ENCODE measurements at regions not wholly inside any gene's neighbourhood (a gene's known extent, or its start where the extent isn't known, plus 50 kb on each side); places are given as distances from the start of the nearest gene placed in this dataset.

DNA sequence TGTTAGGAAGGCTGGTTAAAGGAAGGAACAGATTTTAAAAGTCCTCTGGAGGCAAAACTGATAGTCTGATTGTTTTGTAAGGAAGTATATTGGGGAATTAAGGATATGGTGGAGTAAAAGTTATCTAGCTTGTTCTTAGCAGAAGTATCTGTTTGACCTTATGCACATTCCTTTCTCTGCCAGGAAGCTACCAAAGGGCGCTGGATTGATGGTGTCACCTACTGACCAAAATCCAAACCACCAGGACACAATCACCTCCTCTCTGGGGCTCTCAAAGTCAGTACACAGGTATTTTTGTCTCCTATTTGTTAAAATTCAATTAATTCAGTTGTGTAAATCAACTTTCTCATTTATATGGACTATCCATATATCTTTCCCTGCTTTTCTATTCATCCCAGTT lies 484.5 kb downstream of the NUP35 start:
- intact Hi-C loops (cut with micrococcal nuclease): no loop called here
- Histone ChIP-seq H3K4me2 (ENCODE audit: insufficient read depth, low read length) (no peak overlapping the region), H4K20me1 (replicated peaks; ENCODE audit: control insufficient read depth, insufficient read depth, low read length) (no peaks in the 10 kb centered on the region), H3K36me3 (ENCODE audit: control insufficient read depth, insufficient read depth, low read length) (no peaks in the 10 kb centered on the region), H2AFZ (ENCODE audit: low read depth, low read length) (no peak overlapping the region), H3K9ac (ENCODE audit: insufficient read depth in 1 of 2, low read depth in 2 of 2, low read length in 2 of 2) (no peak overlapping the region), H3K4me3 (no peak overlapping the region), H3K4me1 (replicated peaks in 1 of 2; ENCODE audit: control insufficient read depth in 2 of 2, insufficient read depth in 2 of 2, low read length in 2 of 2) (no peaks in the 10 kb centered on the region), H3K9me3 (replicated peaks; ENCODE audit: control insufficient read depth, insufficient read depth, low read depth, low read length) (no peaks in the 10 kb centered on the region), H3K9me1 (ENCODE audit: control insufficient read depth, insufficient read depth, low read length) (no peaks in the 10 kb centered on the region), H3K27ac (ENCODE audit: extremely low read depth, low read depth, low read length) (no peak overlapping the region), H3K79me2 (ENCODE audit: control insufficient read depth, insufficient read depth, low read length) (no peaks in the 10 kb centered on the region), H3K27me3 (ENCODE audit: control insufficient read depth in 2 of 2, insufficient read depth in 2 of 2, low read length in 2 of 2) (no peaks in the 10 kb centered on the region)
- 0% methylated on average over 1 of the region's 1 CpG for WGBS (ENCODE audit: insufficient coverage, low coverage, missing lambda C conversion rate)
- no peak for TF ChIP-seq SAFB (IDR thresholded peaks at IDR 0.05; ENCODE audit: borderline replicate concordance, low read depth, low read length)
- TF ChIP-seq, protein P1, sequence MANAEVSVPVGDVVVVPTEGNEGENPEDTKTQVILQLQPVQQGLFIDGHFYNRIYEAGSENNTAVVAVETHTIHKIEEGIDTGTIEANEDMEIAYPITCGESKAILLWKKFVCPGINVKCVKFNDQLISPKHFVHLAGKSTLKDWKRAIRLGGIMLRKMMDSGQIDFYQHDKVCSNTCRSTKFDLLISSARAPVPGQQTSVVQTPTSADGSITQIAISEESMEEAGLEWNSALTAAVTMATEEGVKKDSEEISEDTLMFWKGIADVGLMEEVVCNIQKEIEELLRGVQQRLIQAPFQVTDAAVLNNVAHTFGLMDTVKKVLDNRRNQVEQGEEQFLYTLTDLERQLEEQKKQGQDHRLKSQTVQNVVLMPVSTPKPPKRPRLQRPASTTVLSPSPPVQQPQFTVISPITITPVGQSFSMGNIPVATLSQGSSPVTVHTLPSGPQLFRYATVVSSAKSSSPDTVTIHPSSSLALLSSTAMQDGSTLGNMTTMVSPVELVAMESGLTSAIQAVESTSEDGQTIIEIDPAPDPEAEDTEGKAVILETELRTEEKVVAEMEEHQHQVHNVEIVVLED (CRISPR knock-in tag; IDR thresholded peaks at IDR 0.05): no peak
- CTCF ChIA-PET (ENCODE audit: low intra/inter-chr PET ratio): no interaction called here
- DNase-seq (ENCODE audit: extremely low read depth in 1 of 4, low spot score in 3 of 4): no peak
- in situ Hi-C loops (cut with MboI): no loop called here
- no peak for ATAC-seq
- FAIRE-seq: no peak
- no TSS peak for BruUV-seq (replicated peaks)
- POLR2A ChIA-PET: no interaction called here

DNA sequence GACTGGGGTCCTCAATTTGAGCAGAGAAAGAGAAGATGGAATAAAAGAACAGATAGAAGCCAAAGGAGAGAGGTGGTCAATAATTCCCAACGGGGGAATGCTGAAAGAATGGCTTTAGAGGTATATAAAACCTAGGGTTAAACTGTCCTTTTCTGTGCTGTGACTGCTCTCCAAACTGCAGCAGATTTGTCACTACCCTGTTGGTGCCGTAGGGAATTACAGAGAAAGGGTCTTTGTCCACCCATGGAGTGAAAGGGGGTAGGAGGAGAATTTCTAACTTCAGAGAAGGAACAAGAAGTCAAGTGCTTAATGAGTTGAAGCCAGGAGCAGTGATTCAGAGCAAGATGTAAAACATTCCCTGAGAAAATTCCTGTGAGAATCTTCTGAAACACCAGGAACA lies 486.5 kb downstream of the NUP35 start:
- BruUV-seq (replicated peaks): no TSS peak
- H3K79me2 ChIP-seq (ENCODE audit: control insufficient read depth, insufficient read depth, low read length): no peaks in the 10 kb centered on the region
- H3K4me1 ChIP-seq (replicated peaks in 1 of 2; ENCODE audit: control insufficient read depth in 2 of 2, insufficient read depth in 2 of 2, low read length in 2 of 2): no peaks in the 10 kb centered on the region
- ChIA-PET CTCF (ENCODE audit: low intra/inter-chr PET ratio) (no interaction called here), POLR2A (interaction anchor here (0.7 kb wide), 1 partner anchor 87 kb away, joined by 3 read pairs; no protein-coding TSS in a partner anchor)
- no peak overlapping the region for H3K4me3 ChIP-seq
- no peak for ATAC-seq
- no peaks in the 10 kb centered on the region for H3K9me3 ChIP-seq (replicated peaks; ENCODE audit: control insufficient read depth, insufficient read depth, low read depth, low read length)
- 0% methylated on average over 2 of the region's 2 CpGs for WGBS (ENCODE audit: insufficient coverage, low coverage, missing lambda C conversion rate)
- H2AFZ ChIP-seq (ENCODE audit: low read depth, low read length): no peak overlapping the region
- TF ChIP-seq SAP30 (IDR thresholded peaks at IDR 0.05; ENCODE audit: borderline replicate concordance, insufficient read depth, low read depth, low read length, poor library complexity, severe bottlenecking) (no peak), ZNF764 (CRISPR knock-in tag; IDR thresholded peaks at IDR 0.05; ENCODE audit: low read depth) (no peak), RUNX1 (IDR thresholded peaks at IDR 0.05; ENCODE audit: low read depth) (no peak), RBFOX2 (IDR thresholded peaks at IDR 0.05; ENCODE audit: low read depth, low read length) (no peak), L3MBTL2 (IDR thresholded peaks at IDR 0.05) (no peak), ETV1 (tag; conservative IDR thresholded peaks at IDR 0.05; ENCODE audit: low read depth) (no peak), SMAD4 (CRISPR knock-in tag; conservative IDR thresholded peaks at IDR 0.05) (no peak), HMG20B (CRISPR knock-in tag; IDR thresholded peaks at IDR 0.05) (no peak)
- TF ChIP-seq, protein P2, sequence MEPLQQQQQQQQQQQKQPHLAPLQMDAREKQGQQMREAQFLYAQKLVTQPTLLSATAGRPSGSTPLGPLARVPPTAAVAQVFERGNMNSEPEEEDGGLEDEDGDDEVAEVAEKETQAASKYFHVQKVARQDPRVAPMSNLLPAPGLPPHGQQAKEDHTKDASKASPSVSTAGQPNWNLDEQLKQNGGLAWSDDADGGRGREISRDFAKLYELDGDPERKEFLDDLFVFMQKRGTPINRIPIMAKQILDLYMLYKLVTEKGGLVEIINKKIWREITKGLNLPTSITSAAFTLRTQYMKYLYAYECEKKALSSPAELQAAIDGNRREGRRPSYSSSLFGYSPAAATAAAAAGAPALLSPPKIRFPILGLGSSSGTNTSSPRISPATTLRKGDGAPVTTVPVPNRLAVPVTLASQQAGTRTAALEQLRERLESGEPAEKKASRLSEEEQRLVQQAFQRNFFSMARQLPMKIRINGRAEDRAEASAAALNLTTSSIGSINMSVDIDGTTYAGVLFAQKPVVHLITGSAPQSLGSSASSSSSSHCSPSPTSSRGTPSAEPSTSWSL (CRISPR knock-in tag; IDR thresholded peaks at IDR 0.05; ENCODE audit: borderline replicate concordance): no peak
- TF ChIP-seq, protein P3, sequence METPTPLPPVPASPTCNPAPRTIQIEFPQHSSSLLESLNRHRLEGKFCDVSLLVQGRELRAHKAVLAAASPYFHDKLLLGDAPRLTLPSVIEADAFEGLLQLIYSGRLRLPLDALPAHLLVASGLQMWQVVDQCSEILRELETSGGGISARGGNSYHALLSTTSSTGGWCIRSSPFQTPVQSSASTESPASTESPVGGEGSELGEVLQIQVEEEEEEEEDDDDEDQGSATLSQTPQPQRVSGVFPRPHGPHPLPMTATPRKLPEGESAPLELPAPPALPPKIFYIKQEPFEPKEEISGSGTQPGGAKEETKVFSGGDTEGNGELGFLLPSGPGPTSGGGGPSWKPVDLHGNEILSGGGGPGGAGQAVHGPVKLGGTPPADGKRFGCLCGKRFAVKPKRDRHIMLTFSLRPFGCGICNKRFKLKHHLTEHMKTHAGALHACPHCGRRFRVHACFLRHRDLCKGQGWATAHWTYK (CRISPR knock-in tag; IDR thresholded peaks at IDR 0.05): no peak
- intact Hi-C loops (cut with micrococcal nuclease): no loop called here
- no peak overlapping the region for H3K4me2 ChIP-seq (ENCODE audit: insufficient read depth, low read length)
- no peak overlapping the region for H3K9ac ChIP-seq (ENCODE audit: insufficient read depth in 1 of 2, low read depth in 2 of 2, low read length in 2 of 2)
- no peaks in the 10 kb centered on the region for H3K9me1 ChIP-seq (ENCODE audit: control insufficient read depth, insufficient read depth, low read length)
- in situ Hi-C loops (cut with MboI): no loop called here
- H3K27me3 ChIP-seq (ENCODE audit: control insufficient read depth in 2 of 2, insufficient read depth in 2 of 2, low read length in 2 of 2): no peaks in the 10 kb centered on the region
- H3K36me3 ChIP-seq (ENCODE audit: control insufficient read depth, insufficient read depth, low read length): no peaks in the 10 kb centered on the region
- H4K20me1 ChIP-seq (replicated peaks; ENCODE audit: control insufficient read depth, insufficient read depth, low read length): no peaks in the 10 kb centered on the region
- no peak for FAIRE-seq
- H3K27ac ChIP-seq (ENCODE audit: extremely low read depth, low read depth, low read length): no peak overlapping the region
- DNase-seq (ENCODE audit: extremely low read depth in 1 of 4, low spot score in 3 of 4): no peak
